MCF 10A (cell line): ENCODE measurements at regions not wholly inside any gene's neighbourhood (a gene's known extent, or its start where the extent isn't known, plus 50 kb on each side); places are given as distances from the start of the nearest gene placed in this dataset.

Experiments used
- BruUV-seq: library from RNA; stranded (reverse); fragments of 400-500 nt; replicated peaks from 2 replicates; lab custom pipeline; 2021; lab: Mats Ljungman, UMichigan
- CTCF ChIA-PET: fragments of 300-600 bp; sonication (Branson Sonifier 250); formaldehyde crosslinking; extraction: SDS; loops from one replicate; lab custom pipeline; 2021; ENCODE audit warnings: antibody characterized with exemption, inconsistent platforms; lab: Yijun Ruan, JAX
- POLR2A ChIA-PET: fragments of 300-600, 350-650 bp; sonication (Branson Sonifier 250); formaldehyde crosslinking; extraction: SDS; loops from one replicate; lab custom pipeline; 2020; ENCODE audit warnings: antibody characterized with exemption, inconsistent platforms; lab: Yijun Ruan, JAX
- DNase-seq: peaks from one replicate; pipeline ENCODE4 v3.0.0-alpha.2; 2018; ENCODE audit not compliant: unreplicated experiment
- H3K27ac Mint-ChIP-seq: one replicate; pipeline ENCODE4 v1.8.0; 2022; ENCODE audit warnings: mild to moderate bottlenecking, low read depth, mixed read lengths; ENCODE audit not compliant: unreplicated experiment
- H3K27me3 Mint-ChIP-seq: one replicate; pipeline ENCODE4 v1.8.0; 2022; ENCODE audit warnings: mixed read lengths; ENCODE audit not compliant: insufficient read depth, unreplicated experiment
- H3K36me3 Mint-ChIP-seq: one replicate; pipeline ENCODE4 v1.8.0; 2022; ENCODE audit warnings: mild to moderate bottlenecking, moderate library complexity, mixed read lengths; ENCODE audit not compliant: insufficient read depth, unreplicated experiment
- H3K4me1 Mint-ChIP-seq: one replicate; pipeline ENCODE4 v1.8.0; 2022; ENCODE audit warnings: mixed read lengths; ENCODE audit not compliant: insufficient read depth, unreplicated experiment
- H3K4me3 Mint-ChIP-seq: one replicate; pipeline ENCODE4 v1.8.0; 2022; ENCODE audit warnings: mild to moderate bottlenecking, moderate library complexity, mixed read lengths; ENCODE audit not compliant: unreplicated experiment
- H3K9me3 Mint-ChIP-seq: one replicate; pipeline ENCODE4 v1.8.0; 2022; ENCODE audit warnings: mixed read lengths; ENCODE audit not compliant: unreplicated experiment
- intact Hi-C: fragments of 100-400 bp; cut with micrococcal nuclease; formaldehyde crosslinking; loops from 2 replicates; pipeline ENCODE4 v1.14.1; 2022
- TF ChIP-seq, protein P1 (sequence below): fragments of 200-600 bp; IDR thresholded peaks from one replicate; pipeline ENCODE4 v1.8.0; 2022; ENCODE audit warnings: antibody characterized with exemption, mild to moderate bottlenecking; ENCODE audit not compliant: unreplicated experiment

DNA sequence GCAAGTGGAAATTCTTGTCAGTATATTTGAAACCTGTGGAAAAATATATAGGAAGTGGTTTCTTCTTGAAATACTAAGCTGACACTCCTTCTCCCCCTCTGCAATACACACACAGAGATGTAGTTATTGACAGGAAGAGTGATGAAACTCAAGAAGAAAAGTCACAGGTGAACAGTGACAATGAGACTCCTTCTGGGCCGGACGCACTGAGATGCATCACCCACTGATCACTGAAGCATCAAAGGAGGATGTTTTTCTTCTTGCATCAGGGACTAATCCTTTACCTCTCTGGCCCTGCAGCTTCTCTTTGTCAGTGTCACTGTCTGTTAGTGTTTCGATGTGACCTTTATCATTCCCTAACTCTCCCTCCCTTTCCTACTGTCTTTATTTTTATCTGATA is 1864.2 kb upstream of the C9orf72 start:
- CTCF ChIA-PET = interaction anchor here (0.7 kb wide), 1 partner anchor 1307 kb away, joined by 3 read pairs; no protein-coding TSS in a partner anchor
- TF ChIP-seq, protein P1, sequence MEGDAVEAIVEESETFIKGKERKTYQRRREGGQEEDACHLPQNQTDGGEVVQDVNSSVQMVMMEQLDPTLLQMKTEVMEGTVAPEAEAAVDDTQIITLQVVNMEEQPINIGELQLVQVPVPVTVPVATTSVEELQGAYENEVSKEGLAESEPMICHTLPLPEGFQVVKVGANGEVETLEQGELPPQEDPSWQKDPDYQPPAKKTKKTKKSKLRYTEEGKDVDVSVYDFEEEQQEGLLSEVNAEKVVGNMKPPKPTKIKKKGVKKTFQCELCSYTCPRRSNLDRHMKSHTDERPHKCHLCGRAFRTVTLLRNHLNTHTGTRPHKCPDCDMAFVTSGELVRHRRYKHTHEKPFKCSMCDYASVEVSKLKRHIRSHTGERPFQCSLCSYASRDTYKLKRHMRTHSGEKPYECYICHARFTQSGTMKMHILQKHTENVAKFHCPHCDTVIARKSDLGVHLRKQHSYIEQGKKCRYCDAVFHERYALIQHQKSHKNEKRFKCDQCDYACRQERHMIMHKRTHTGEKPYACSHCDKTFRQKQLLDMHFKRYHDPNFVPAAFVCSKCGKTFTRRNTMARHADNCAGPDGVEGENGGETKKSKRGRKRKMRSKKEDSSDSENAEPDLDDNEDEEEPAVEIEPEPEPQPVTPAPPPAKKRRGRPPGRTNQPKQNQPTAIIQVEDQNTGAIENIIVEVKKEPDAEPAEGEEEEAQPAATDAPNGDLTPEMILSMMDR = no peak
- H3K27me3 Mint-ChIP-seq = no peaks in the 10 kb centered on the region
- DNase-seq = no peak
- no peak overlapping the region for H3K4me3 Mint-ChIP-seq
- H3K36me3 Mint-ChIP-seq = no peaks in the 10 kb centered on the region
- H3K9me3 Mint-ChIP-seq = no peaks in the 10 kb centered on the region
- peaks cover 6% of the 10 kb centered on the region for H3K4me1 Mint-ChIP-seq
- POLR2A ChIA-PET = no interaction called here
- no peak overlapping the region for H3K27ac Mint-ChIP-seq
- no TSS peak for BruUV-seq
- intact Hi-C loops = no loop called here

GRCh38 chr9:29439961-29440360 is 1866.7 kb upstream of the C9orf72 start:
- no TSS peak for BruUV-seq
- CTCF ChIA-PET = interaction anchor here (0.6 kb wide), 1 partner anchor 186 kb away, joined by 3 read pairs; no protein-coding TSS in a partner anchor
- TF ChIP-seq, protein P1 = no peak
- DNase-seq = peak; percentile 0
- H3K36me3 Mint-ChIP-seq = no peaks in the 10 kb centered on the region
- peaks cover 6% of the 10 kb centered on the region for H3K4me1 Mint-ChIP-seq
- H3K9me3 Mint-ChIP-seq = no peaks in the 10 kb centered on the region
- H3K27me3 Mint-ChIP-seq = no peaks in the 10 kb centered on the region
- POLR2A ChIA-PET = no interaction called here
- H3K27ac Mint-ChIP-seq = no peak overlapping the region
- no peak overlapping the region for H3K4me3 Mint-ChIP-seq
- intact Hi-C loops = no loop called here

DNA sequence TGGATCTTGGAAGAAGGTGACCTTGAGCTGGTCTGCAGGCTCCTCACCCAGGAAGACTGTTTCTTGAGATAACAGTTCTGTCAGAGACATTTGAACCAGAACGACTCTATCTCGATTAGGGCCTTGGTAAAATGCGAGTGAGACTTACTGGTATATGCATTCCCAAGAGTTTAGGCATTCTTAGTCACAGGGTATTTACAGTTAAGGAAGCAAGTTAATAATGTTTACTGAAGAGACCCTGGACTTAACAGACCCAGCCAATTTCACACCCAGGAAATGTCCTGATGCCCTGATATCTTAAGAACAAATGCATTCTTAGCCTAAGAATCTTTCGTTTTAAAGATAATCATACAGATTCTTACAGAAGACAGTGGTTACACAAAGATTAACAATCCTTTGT is 1867.2 kb upstream of the C9orf72 start:
- Mint-ChIP-seq H3K9me3 (no peaks in the 10 kb centered on the region), H3K4me1 (peaks cover 6% of the 10 kb centered on the region), H3K36me3 (no peaks in the 10 kb centered on the region), H3K27me3 (no peaks in the 10 kb centered on the region), H3K4me3 (no peak overlapping the region), H3K27ac (no peak overlapping the region)
- TF ChIP-seq, protein P1 = no peak
- intact Hi-C loops = no loop called here
- ChIA-PET POLR2A (no interaction called here), CTCF (interaction anchor here (0.6 kb wide), 1 partner anchor 185 kb away, joined by 3 read pairs; no protein-coding TSS in a partner anchor)
- no peak for DNase-seq
- BruUV-seq = no TSS peak

DNA sequence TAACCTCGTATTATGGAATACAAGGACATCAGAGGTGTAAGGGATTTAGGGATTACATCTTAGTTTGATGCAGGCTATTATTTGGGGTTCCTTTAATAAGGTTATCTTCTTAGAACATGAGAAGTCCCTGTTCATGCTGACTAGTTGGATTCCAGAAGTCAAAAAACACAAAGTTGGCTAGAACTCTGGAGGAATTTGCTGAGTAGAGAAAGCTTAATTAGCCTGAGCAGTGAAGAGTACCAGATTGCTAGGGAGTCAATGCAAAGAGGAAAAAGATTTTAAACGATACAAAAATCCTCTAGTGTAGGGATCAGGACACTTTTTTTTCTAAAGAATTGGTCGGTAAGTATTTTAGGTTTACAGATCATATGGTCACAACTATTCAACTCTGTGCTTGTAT is 1872.5 kb upstream of the C9orf72 start:
- H3K36me3 Mint-ChIP-seq = no peaks in the 10 kb centered on the region
- H3K4me3 Mint-ChIP-seq = no peak overlapping the region
- no peak for DNase-seq
- H3K9me3 Mint-ChIP-seq = no peaks in the 10 kb centered on the region
- ChIA-PET POLR2A (interaction anchor here (0.6 kb wide), 1 partner anchor 232 kb away, joined by 3 read pairs; no protein-coding TSS in a partner anchor), CTCF (no interaction called here)
- H3K4me1 Mint-ChIP-seq = peaks cover 9% of the 10 kb centered on the region
- TF ChIP-seq, protein P1 = no peak
- intact Hi-C loops = no loop called here
- no peak overlapping the region for H3K27ac Mint-ChIP-seq
- no TSS peak for BruUV-seq
- no peaks in the 10 kb centered on the region for H3K27me3 Mint-ChIP-seq
